B cell (primary cell): ENCODE measurements at regions not wholly inside any gene's neighbourhood (a gene's known extent, or its start where the extent isn't known, plus 50 kb on each side); places are given as distances from the start of the nearest gene placed in this dataset.

Experiments used
- ATAC-seq: fragments of 200-7000 bp; cut with Tn5 transposase; one replicate; pipeline ENCODE4 v1.10.0; 2021; ENCODE audit warnings: low read depth, mild to moderate bottlenecking, moderate number of reproducible peaks, moderate library complexity
- CTCF ChIA-PET: fragments of 350-600 bp; sonication (Branson Sonifier 250); formaldehyde crosslinking; loops from one replicate; lab custom pipeline; 2021; ENCODE audit warnings: antibody characterized with exemption, inconsistent platforms; lab: Charles Lee
- POLR2A ChIA-PET: fragments of 350-600 bp; sonication (Branson Sonifier 250); formaldehyde crosslinking; loops from one replicate; lab custom pipeline; 2021; ENCODE audit warnings: antibody characterized with exemption; lab: Charles Lee
- DNase-seq: peaks from one replicate; pipeline ENCODE4 v3.0.0; 2013
- H2AFZ ChIP-seq: 2 replicates; pipeline ENCODE4 v1.6.1; 2012; ENCODE audit warnings: mild to moderate bottlenecking, low read depth, low read length; ENCODE audit not compliant: insufficient read depth, poor library complexity, severe bottlenecking
- H3K27ac ChIP-seq, 2 donors: 1 replicate in 1 of 2; 2 replicates in 1 of 2; pipeline ENCODE4 v1.5.1; 2012 to 2013; ENCODE audit warnings: low read length in 2 of 2, mild to moderate bottlenecking in 2 of 2, moderate library complexity in 1 of 2
- H3K27me3 ChIP-seq, 4 experiments: fragments of 200-600 bp in 1 of 4; sonication (generic) in 1 of 4; replicated peaks in 1 of 4; 1 replicate in 2 of 4; 2 replicates in 2 of 4; pipeline versions ENCODE4 v1.6.1 to v1.7.0; 2013 to 2016; ENCODE audit warnings: low read length in 3 of 4, mild to moderate bottlenecking in 2 of 4, mixed read lengths in 1 of 4, moderate library complexity in 1 of 4; ENCODE audit not compliant: insufficient read depth in 4 of 4, control insufficient read depth in 3 of 4; ENCODE audit errors: control extremely low read depth in 1 of 4
- H3K36me3 ChIP-seq, 2 experiments: replicated peaks in 1 of 2; 1 replicate in 1 of 2; 2 replicates in 1 of 2; pipeline versions ENCODE4 v1.6.1 to v1.7.1; 2013; ENCODE audit warnings: low read length in 1 of 2; ENCODE audit not compliant: insufficient read depth in 2 of 2, control insufficient read depth in 1 of 2; ENCODE audit errors: control extremely low read depth in 1 of 2, extremely low read depth in 1 of 2
- H3K4me1 ChIP-seq, 2 donors: fragments of 200-600 bp in 1 of 2; sonication (generic) in 1 of 2; 1 replicate in 1 of 2; 2 replicates in 1 of 2; pipeline versions ENCODE4 v1.5.1 to v1.6.1; 2013 to 2017; ENCODE audit warnings: low read length in 2 of 2; ENCODE audit not compliant: control insufficient read depth in 2 of 2, insufficient read depth in 2 of 2
- H3K4me2 ChIP-seq: replicated peaks from 2 replicates; pipeline ENCODE3; 2012; ENCODE audit warnings: mild to moderate bottlenecking, low read depth, low read length; ENCODE audit not compliant: poor library complexity, severe bottlenecking
- H3K4me3 ChIP-seq, 5 experiments: fragments of 200-600 bp in 1 of 5; sonication (generic) in 1 of 5; 1 replicate in 3 of 5; 2 replicates in 2 of 5; pipeline versions ENCODE4 v1.5.1 to v1.7.0; 2011 to 2016; ENCODE audit warnings: low read length in 4 of 5, mild to moderate bottlenecking in 4 of 5, low read depth in 2 of 5, control low read depth in 1 of 5, moderate library complexity in 1 of 5; ENCODE audit not compliant: insufficient read depth in 1 of 5; ENCODE audit errors: control extremely low read depth in 1 of 5, extremely low read depth in 1 of 5
- H3K79me2 ChIP-seq: fragments of 200-600 bp; sonication (generic); one replicate; pipeline ENCODE4 v1.6.0; 2016; ENCODE audit warnings: low read length; ENCODE audit not compliant: control insufficient read depth, insufficient read depth
- H3K9ac ChIP-seq: fragments of 200-600 bp; sonication (generic); 2 replicates; pipeline ENCODE4 v1.6.1; 2017; ENCODE audit warnings: mild to moderate bottlenecking, low read length, moderate library complexity
- H3K9me3 ChIP-seq, 3 donors: one replicate each; pipeline versions ENCODE4 v1.6.1 to v1.7.1; 2013; ENCODE audit warnings: low read length in 2 of 3; ENCODE audit not compliant: control insufficient read depth in 2 of 3, insufficient read depth in 1 of 3; ENCODE audit errors: control extremely low read depth in 1 of 3
- H4K20me1 ChIP-seq: 2 replicates; pipeline ENCODE4 v1.6.0; 2012; ENCODE audit warnings: mild to moderate bottlenecking, low read length; ENCODE audit not compliant: insufficient read depth, control insufficient read depth, poor library complexity, severe bottlenecking
- H3K27ac Mint-ChIP-seq: one replicate; pipeline ENCODE4 v1.8.0; 2021; ENCODE audit warnings: mixed read lengths
- H3K27me3 Mint-ChIP-seq: one replicate; pipeline ENCODE4 v1.8.0; 2021; ENCODE audit warnings: mixed read lengths
- H3K4me1 Mint-ChIP-seq: one replicate; pipeline ENCODE4 v1.8.0; 2021; ENCODE audit warnings: mixed read lengths
- H3K4me3 Mint-ChIP-seq: one replicate; pipeline ENCODE4 v1.8.0; 2021; ENCODE audit warnings: mixed read lengths
- H3K9me3 Mint-ChIP-seq: one replicate; pipeline ENCODE4 v1.8.0; 2022; ENCODE audit warnings: mixed read lengths; ENCODE audit not compliant: insufficient read depth
- EZH2 ChIP-seq: IDR thresholded peaks from 2 replicates; pipeline ENCODE4 v1.6.1; 2012; ENCODE audit warnings: borderline replicate concordance, low read depth, mild to moderate bottlenecking, moderate library complexity, low read length; ENCODE audit not compliant: insufficient read depth, poor library complexity, severe bottlenecking
- WGBS: methylation state at CpG from one replicate; pipeline ENCODE4 v1.1.5; 2013; ENCODE audit warnings: missing lambda C conversion rate; ENCODE audit not compliant: insufficient coverage; 5-methylcytosine and 5-hydroxymethylcytosine counted together
- intact Hi-C: fragments of 100-400 bp; cut with micrococcal nuclease; formaldehyde crosslinking; loops from one replicate; pipeline ENCODE4 v1.10.0; 2022
- TF ChIP-seq, protein P1 (sequence below): fragments of 200-600 bp; IDR thresholded peaks from one replicate; pipeline ENCODE4 v1.8.0; 2022; ENCODE audit warnings: antibody characterized with exemption, mild to moderate bottlenecking

DNA sequence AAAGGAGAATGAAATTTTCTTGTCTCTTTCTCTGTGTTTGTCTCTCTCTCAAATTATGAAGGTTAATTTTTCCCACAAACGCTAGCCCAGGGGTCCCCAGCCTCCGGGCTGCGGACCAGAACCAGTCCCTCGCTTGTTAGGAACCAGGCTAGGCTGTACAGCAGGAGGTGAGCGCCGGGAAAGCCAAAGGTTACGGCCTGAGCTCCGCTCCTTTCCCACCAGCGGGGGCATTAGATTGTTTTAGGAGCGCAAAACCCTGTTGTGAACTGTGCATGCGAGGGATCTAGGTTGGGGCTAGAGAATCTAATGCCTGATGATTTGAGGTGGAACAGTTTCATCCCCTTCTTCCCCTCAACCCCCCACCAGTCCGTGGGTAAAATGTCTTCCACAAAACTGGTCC is 74.7 kb upstream of the ZNF385D start:
- WGBS = 87% methylated on average over 7 of the region's 12 CpGs
- intact Hi-C loops = no loop called here
- Histone ChIP-seq H3K4me1 (no peaks in the 10 kb centered on the region), H3K4me2 (no peak overlapping the region), H4K20me1 (no peaks in the 10 kb centered on the region), H3K79me2 (no peaks in the 10 kb centered on the region), H3K9ac (no peak overlapping the region), H3K4me3 (no peak overlapping the region), H3K27ac (no peak overlapping the region), H3K27me3 (no peaks in the 10 kb centered on the region), H2AFZ (no peak overlapping the region), H3K9me3 (peaks cover 0 to 2% (median 0%) of the 10 kb centered on the region in 3 donors), H3K36me3 (no peaks in the 10 kb centered on the region)
- TF ChIP-seq EZH2 = no peak
- TF ChIP-seq, protein P1, sequence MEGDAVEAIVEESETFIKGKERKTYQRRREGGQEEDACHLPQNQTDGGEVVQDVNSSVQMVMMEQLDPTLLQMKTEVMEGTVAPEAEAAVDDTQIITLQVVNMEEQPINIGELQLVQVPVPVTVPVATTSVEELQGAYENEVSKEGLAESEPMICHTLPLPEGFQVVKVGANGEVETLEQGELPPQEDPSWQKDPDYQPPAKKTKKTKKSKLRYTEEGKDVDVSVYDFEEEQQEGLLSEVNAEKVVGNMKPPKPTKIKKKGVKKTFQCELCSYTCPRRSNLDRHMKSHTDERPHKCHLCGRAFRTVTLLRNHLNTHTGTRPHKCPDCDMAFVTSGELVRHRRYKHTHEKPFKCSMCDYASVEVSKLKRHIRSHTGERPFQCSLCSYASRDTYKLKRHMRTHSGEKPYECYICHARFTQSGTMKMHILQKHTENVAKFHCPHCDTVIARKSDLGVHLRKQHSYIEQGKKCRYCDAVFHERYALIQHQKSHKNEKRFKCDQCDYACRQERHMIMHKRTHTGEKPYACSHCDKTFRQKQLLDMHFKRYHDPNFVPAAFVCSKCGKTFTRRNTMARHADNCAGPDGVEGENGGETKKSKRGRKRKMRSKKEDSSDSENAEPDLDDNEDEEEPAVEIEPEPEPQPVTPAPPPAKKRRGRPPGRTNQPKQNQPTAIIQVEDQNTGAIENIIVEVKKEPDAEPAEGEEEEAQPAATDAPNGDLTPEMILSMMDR = no peak
- CTCF ChIA-PET = no interaction called here
- ATAC-seq = no peak
- DNase-seq = no peak
- H3K4me1 Mint-ChIP-seq = no peaks in the 10 kb centered on the region
- POLR2A ChIA-PET = no interaction called here
- H3K27me3 Mint-ChIP-seq = no peaks in the 10 kb centered on the region
- H3K4me3 Mint-ChIP-seq = no peak overlapping the region
- H3K9me3 Mint-ChIP-seq = no peaks in the 10 kb centered on the region
- no peak overlapping the region for H3K27ac Mint-ChIP-seq

- Mint-ChIP-seq H3K4me1 (no peaks in the 10 kb centered on the region), H3K9me3 (no peaks in the 10 kb centered on the region), H3K27ac (no peak overlapping the region), H3K4me3 (no peak overlapping the region), H3K27me3 (no peaks in the 10 kb centered on the region)
- intact Hi-C loops = no loop called here
- no peak overlapping the region for H3K27ac ChIP-seq
- ChIA-PET POLR2A (interaction anchor here (0.5 kb wide), 1 partner anchor 11 kb away, joined by 3 read pairs; no protein-coding TSS in a partner anchor), CTCF (interaction anchor here (0.7 kb wide), 1 partner anchor 19 kb away, joined by 3 read pairs; no protein-coding TSS in a partner anchor)
- no peaks in the 10 kb centered on the region for H4K20me1 ChIP-seq
- TF ChIP-seq, protein P1 = no peak
- TF ChIP-seq EZH2 = no peak
- no peak overlapping the region for H2AFZ ChIP-seq
- no peak overlapping the region for H3K4me2 ChIP-seq
- no peak overlapping the region for H3K4me3 ChIP-seq
- DNase-seq = no peak
- ATAC-seq = no peak
- H3K27me3 ChIP-seq = no peaks in the 10 kb centered on the region
- no peaks in the 10 kb centered on the region for H3K36me3 ChIP-seq
- peaks cover 0 to 2% (median 0%) of the 10 kb centered on the region in 3 donors for H3K9me3 ChIP-seq
- H3K9ac ChIP-seq = no peak overlapping the region
- H3K79me2 ChIP-seq = no peaks in the 10 kb centered on the region
- no peaks in the 10 kb centered on the region for H3K4me1 ChIP-seq
- WGBS = 0% methylated on average over 1 of the region's 1 CpG
Observed at GRCh38 chr3:21826416-21826815, 75.4 kb upstream of the ZNF385D start.
